Natural killer cell treated with Interleukin-12 subunit alpha and Interleukin-12 subunit beta and Interleukin-15 and Interleukin-18, amount 100 ng/mL, for 72 hours (primary cell): ENCODE measurements at regions not wholly inside any gene's neighbourhood (a gene's known extent, or its start where the extent isn't known, plus 50 kb on each side); places are given as distances from the start of the nearest gene placed in this dataset.
"Not testable (repeated sequence)": the region's sequence is repeated elsewhere in the genome, so short reads cannot be mapped to it uniquely, and the experiment has no call there.

Experiments
- ATAC-seq, 2 donors: fragments of 150-1000 bp; cut with Tn5 transposase in 1 of 2; sonication (Bioruptor Pico), chemical (Tn5 transposase) in 1 of 2; 2 replicates each; pipeline ENCODE4 v1.10.0; 2021
- DNase-seq: peaks from one replicate; pipeline ENCODE4 v3.0.0; 2022; ENCODE audit warnings: low spot score
- H3K27ac Mint-ChIP-seq, 2 donors: 1 replicate in 1 of 2; 2 replicates in 1 of 2; pipeline ENCODE4 v1.8.0; 2022; ENCODE audit warnings: mixed read lengths in 2 of 2, mild to moderate bottlenecking in 1 of 2, moderate library complexity in 1 of 2
- H3K27me3 Mint-ChIP-seq, 2 donors: 1 replicate in 1 of 2; 2 replicates in 1 of 2; pipeline ENCODE4 v1.8.0; 2022; ENCODE audit warnings: mixed read lengths in 2 of 2
- H3K36me3 Mint-ChIP-seq: one replicate; pipeline ENCODE4 v1.8.0; 2022; ENCODE audit warnings: mixed read lengths
- H3K4me1 Mint-ChIP-seq, 2 donors: 1 replicate in 1 of 2; 2 replicates in 1 of 2; pipeline ENCODE4 v1.8.0; 2022; ENCODE audit warnings: low read depth in 2 of 2, mixed read lengths in 2 of 2, mild to moderate bottlenecking in 1 of 2
- H3K4me3 Mint-ChIP-seq: one replicate; pipeline ENCODE4 v1.8.0; 2022; ENCODE audit warnings: mixed read lengths
- H3K9me3 Mint-ChIP-seq: 2 replicates; pipeline ENCODE4 v1.8.0; 2022; ENCODE audit warnings: mixed read lengths

GRCh38 chr3:190990898-190991297, 128.4 kb upstream of the GMNC start:
- DNase-seq (no peak), ATAC-seq (no peak)
- peaks cover 25% of the 10 kb centered on the region for H3K9me3 Mint-ChIP-seq
- no peak overlapping the region for H3K4me3 Mint-ChIP-seq
- H3K4me1 Mint-ChIP-seq: no peaks in the 10 kb centered on the region
- H3K27ac Mint-ChIP-seq: no peak overlapping the region
- H3K36me3 Mint-ChIP-seq: peaks cover 8% of the 10 kb centered on the region
- H3K27me3 Mint-ChIP-seq: no peaks in the 10 kb centered on the region

- H3K36me3 Mint-ChIP-seq: peaks cover 8% of the 10 kb centered on the region
Observed at GRCh38 chr3:190989218-190989617, 126.7 kb upstream of the GMNC start.

GRCh38 chr3:190988102-190988501, 125.6 kb upstream of the GMNC start:
- no peak for DNase-seq
- Mint-ChIP-seq H3K36me3 (peaks cover 8% of the 10 kb centered on the region), H3K4me1 (no peaks in the 10 kb centered on the region), H3K27ac (no peak overlapping the region), H3K27me3 (no peaks in the 10 kb centered on the region), H3K4me3 (no peak overlapping the region), H3K9me3 (peaks cover 22% of the 10 kb centered on the region)
- no peak for ATAC-seq

More at GRCh38 chr3:190989218-190989617, 126.7 kb upstream of the GMNC start:
- no peaks in the 10 kb centered on the region for H3K27me3 Mint-ChIP-seq
- H3K9me3 Mint-ChIP-seq: peaks cover 22% of the 10 kb centered on the region
- no peak overlapping the region for H3K4me3 Mint-ChIP-seq
- no peak overlapping the region for H3K27ac Mint-ChIP-seq
- ATAC-seq (no peak), DNase-seq (no peak)
- no peaks in the 10 kb centered on the region for H3K4me1 Mint-ChIP-seq

DNA sequence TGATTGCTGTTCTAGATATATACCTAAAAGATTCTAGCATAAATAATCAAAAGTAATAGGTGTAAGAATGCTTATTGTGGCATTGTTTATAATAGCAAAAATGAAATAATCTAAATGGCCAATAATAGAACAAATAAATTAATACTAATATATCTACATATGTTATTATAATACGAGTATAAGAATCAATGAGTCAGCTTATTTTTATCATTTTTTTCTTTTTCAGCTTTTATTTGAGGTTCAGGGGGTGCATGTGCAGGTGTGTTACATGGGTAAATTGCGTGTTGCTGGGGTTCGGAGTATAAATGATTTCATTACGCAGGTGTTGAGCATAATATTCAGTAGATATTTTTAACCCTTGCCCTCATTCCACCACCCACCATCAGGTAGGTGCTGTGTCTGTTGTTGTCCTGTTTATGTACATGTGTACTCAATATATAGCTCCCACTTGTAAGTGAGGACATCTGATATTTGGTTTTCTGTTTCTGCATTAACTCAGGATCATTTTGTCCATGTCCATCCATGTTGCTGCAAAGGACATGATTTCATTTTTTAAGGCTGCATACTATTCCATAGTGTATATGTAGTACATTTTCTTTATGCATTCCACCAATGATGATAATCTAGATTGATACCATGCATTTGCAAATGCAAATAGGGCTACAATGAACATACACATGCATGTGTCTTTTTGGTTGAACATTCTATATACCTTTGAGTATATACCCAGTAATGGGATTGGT, 122.2 kb upstream of the GMNC start:
- DNase-seq (no peak), ATAC-seq (no peak)
- Mint-ChIP-seq H3K27ac (no peak overlapping the region), H3K9me3 (peaks cover 18% of the 10 kb centered on the region), H3K4me3 (no peak overlapping the region), H3K36me3 (peaks cover 8% of the 10 kb centered on the region), H3K27me3 (no peaks in the 10 kb centered on the region), H3K4me1 (no peaks in the 10 kb centered on the region)

DNA sequence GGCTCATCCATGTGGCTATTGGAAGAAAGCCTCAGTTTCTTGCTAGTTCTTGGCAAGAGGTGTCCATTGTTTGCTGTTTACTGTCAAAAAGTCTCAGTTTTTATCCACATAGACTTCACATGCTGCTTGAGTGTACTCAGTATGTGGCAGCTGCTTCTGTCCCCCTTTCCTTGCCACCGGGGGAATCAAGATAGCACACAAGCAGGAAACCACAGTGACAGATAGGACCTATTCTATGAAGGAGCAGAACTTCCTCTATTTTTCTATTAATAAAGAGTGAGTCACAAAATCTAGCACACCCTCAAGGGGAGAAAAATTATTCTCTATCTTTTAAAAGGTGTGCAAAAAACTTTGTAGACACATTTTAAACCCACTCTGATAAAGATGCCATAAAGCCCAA, 121.4 kb upstream of the GMNC start:
- Mint-ChIP-seq H3K27me3 (no peaks in the 10 kb centered on the region), H3K36me3 (peaks cover 8% of the 10 kb centered on the region), H3K9me3 (peaks cover 14% of the 10 kb centered on the region), H3K4me1 (no peaks in the 10 kb centered on the region), H3K4me3 (no peak overlapping the region), H3K27ac (no peak overlapping the region)
- DNase-seq: no peak
- no peak for ATAC-seq

DNA sequence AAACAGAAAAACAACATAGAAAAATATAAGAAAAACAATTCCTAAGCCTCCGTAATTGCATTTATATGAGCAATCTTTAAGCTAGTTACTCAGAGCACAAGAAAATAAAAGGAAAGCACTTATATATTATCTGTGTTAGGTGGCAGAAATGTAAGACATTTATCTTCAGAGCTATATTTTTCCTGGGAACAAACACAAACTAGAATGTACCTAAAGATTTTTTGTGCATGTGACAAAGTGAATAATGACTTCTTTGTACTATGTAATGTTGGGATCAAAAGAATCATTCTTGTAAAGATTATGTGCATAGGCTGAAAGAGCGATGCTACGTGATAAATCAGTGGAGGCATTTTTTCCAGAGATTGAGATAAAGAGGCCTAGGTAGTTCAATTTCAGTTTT, 111.3 kb upstream of the GMNC start:
- no peaks in the 10 kb centered on the region for H3K36me3 Mint-ChIP-seq
- H3K9me3 Mint-ChIP-seq: peaks cover 9% of the 10 kb centered on the region
- no peaks in the 10 kb centered on the region for H3K4me1 Mint-ChIP-seq
- no peaks in the 10 kb centered on the region for H3K27me3 Mint-ChIP-seq
- H3K4me3 Mint-ChIP-seq: no peak overlapping the region
- DNase-seq (no peak), ATAC-seq (no peak)
- no peak overlapping the region for H3K27ac Mint-ChIP-seq

- Mint-ChIP-seq H3K36me3 (no peaks in the 10 kb centered on the region), H3K4me1 (no peaks in the 10 kb centered on the region), H3K4me3 (no peak overlapping the region), H3K9me3 (peaks cover 9% of the 10 kb centered on the region), H3K27me3 (no peaks in the 10 kb centered on the region), H3K27ac (no peak overlapping the region)
- ATAC-seq (no peak), DNase-seq (no peak)
Observed at GRCh38 chr3:190972840-190973270, 110.4 kb upstream of the GMNC start.

GRCh38 chr3:190972196-190972595, 109.7 kb upstream of the GMNC start:
- H3K9me3 Mint-ChIP-seq: peaks cover 9% of the 10 kb centered on the region
- DNase-seq: no peak
- H3K27ac Mint-ChIP-seq: no peak overlapping the region
- no peaks in the 10 kb centered on the region for H3K4me1 Mint-ChIP-seq
- ATAC-seq: no peak
- H3K36me3 Mint-ChIP-seq: no peaks in the 10 kb centered on the region
- no peak overlapping the region for H3K4me3 Mint-ChIP-seq
- no peaks in the 10 kb centered on the region for H3K27me3 Mint-ChIP-seq

DNA sequence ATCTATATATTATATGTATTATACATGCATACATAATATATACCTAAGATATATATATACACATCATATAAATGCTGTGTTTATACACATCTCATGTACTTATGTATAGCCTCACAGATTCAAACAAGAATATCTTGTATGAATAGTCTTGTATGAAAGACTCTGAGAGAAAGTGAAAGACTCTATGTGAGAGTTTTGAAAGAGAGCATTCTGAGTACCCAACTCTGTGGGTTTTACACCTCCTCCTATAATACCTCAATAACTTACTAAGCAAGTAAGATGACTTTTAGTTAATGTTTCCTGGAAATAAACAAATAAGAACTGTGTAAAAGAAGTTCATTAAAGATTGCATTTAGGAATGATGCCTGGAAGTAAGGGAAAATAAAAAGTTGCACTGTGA, 108.1 kb upstream of the GMNC start:
- no peaks in the 10 kb centered on the region for H3K36me3 Mint-ChIP-seq
- no peak overlapping the region for H3K27ac Mint-ChIP-seq
- H3K4me3 Mint-ChIP-seq: no peak overlapping the region
- peak; percentile 52 to 70 for ATAC-seq
- no peak for DNase-seq
- H3K27me3 Mint-ChIP-seq: no peaks in the 10 kb centered on the region
- H3K4me1 Mint-ChIP-seq: no peaks in the 10 kb centered on the region
- H3K9me3 Mint-ChIP-seq: peaks cover 9% of the 10 kb centered on the region

DNA sequence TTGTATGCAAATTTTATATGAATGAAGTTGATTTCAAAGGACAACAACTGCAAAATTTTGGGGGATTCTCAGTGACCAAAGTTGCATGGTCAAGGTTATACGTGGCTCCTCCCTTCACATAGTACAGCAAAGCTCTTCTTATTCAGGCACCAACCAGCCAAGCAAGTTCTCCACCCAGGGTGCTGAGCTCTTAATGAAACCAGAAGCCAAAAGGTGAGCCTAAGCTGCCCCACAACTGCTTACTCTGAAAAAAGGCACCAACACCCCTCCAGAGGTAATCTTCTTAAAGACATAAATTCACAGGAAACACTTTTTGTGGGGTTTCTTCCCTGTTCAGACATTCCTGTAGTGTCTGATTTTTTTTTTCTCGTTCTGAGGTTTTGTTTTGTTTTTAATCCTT, 106.1 kb upstream of the GMNC start:
- H3K36me3 Mint-ChIP-seq: no peaks in the 10 kb centered on the region
- H3K27me3 Mint-ChIP-seq: no peaks in the 10 kb centered on the region
- no peaks in the 10 kb centered on the region for H3K4me1 Mint-ChIP-seq
- peaks cover 9% of the 10 kb centered on the region for H3K9me3 Mint-ChIP-seq
- H3K27ac Mint-ChIP-seq: no peak overlapping the region
- no peak overlapping the region for H3K4me3 Mint-ChIP-seq
- ATAC-seq: no peak
- DNase-seq: no peak

- ATAC-seq: not testable (repeated sequence)
Observed at GRCh38 chr3:190964931-190965330, 102.4 kb upstream of the GMNC start.

DNA sequence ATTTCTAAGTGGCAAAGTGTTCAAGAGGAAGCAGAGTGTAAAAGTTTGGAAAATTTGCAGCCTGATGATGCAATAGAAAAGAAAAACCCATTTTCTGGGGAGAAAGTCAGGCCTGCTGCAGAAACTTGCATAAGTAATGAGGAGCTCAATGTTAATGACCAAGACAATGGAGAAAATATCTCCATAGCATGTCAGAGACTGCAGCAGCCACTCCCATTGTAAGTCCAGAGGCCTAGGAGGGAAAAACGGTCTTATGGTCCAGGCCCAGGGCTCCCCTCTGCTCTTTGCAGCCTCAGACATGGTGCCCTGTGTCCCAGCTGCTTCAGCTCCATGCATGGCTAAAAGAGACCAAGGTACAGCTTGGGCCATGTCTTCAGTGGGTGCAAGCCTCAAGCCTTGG, 96.6 kb upstream of the GMNC start:
- no peaks in the 10 kb centered on the region for H3K4me1 Mint-ChIP-seq
- DNase-seq (no peak), ATAC-seq (no peak)
- H3K4me3 Mint-ChIP-seq: no peak overlapping the region
- H3K36me3 Mint-ChIP-seq: no peaks in the 10 kb centered on the region
- no peaks in the 10 kb centered on the region for H3K27me3 Mint-ChIP-seq
- H3K9me3 Mint-ChIP-seq: peaks cover 4% of the 10 kb centered on the region
- H3K27ac Mint-ChIP-seq: no peak overlapping the region

More at GRCh38 chr3:190964931-190965330, 102.4 kb upstream of the GMNC start:
- H3K27me3 Mint-ChIP-seq, H3K9me3 Mint-ChIP-seq, DNase-seq, H3K36me3 Mint-ChIP-seq, H3K4me1 Mint-ChIP-seq, H3K27ac Mint-ChIP-seq, H3K4me3 Mint-ChIP-seq: not testable (repeated sequence)

- Mint-ChIP-seq H3K4me1 (no peaks in the 10 kb centered on the region), H3K36me3 (no peaks in the 10 kb centered on the region), H3K27ac (no peak overlapping the region), H3K27me3 (peaks cover 0 to 2% of the 10 kb centered on the region in 2 donors), H3K9me3 (no peaks in the 10 kb centered on the region), H3K4me3 (no peak overlapping the region)
- ATAC-seq (no peak), DNase-seq (no peak)
Observed at GRCh38 chr3:190941694-190942260, 79.3 kb upstream of the GMNC start.

- H3K36me3 Mint-ChIP-seq, H3K27ac Mint-ChIP-seq, DNase-seq, H3K4me1 Mint-ChIP-seq, H3K9me3 Mint-ChIP-seq, ATAC-seq, H3K27me3 Mint-ChIP-seq, H3K4me3 Mint-ChIP-seq: not testable (repeated sequence)
Observed at GRCh38 chr3:190934616-190935015, 72.1 kb upstream of the GMNC start.

DNA sequence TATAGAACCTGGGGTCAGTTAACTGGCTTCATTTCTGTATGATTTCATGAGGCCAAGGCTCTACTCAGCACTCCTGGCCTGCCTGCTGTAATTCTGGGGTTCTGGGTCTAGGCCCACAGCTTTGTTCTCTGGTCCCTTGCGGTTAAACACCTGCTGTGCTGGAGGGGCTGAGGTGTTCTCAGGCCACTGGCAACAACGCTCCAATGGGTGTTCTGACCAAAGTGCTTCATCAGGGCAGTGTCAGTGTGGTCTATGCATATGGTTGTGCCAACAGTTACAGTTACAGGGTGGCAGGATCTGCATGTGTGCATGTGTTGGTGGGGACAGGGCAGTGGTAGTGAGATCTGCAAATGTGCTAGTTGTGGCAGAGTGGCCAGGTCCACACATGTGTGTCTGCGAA, 64.1 kb upstream of the GMNC start:
- no peaks in the 10 kb centered on the region for H3K27me3 Mint-ChIP-seq
- no peak overlapping the region for H3K4me3 Mint-ChIP-seq
- no peaks in the 10 kb centered on the region for H3K4me1 Mint-ChIP-seq
- ATAC-seq (no peak), DNase-seq (no peak)
- no peak overlapping the region for H3K27ac Mint-ChIP-seq
- peaks cover 12% of the 10 kb centered on the region for H3K9me3 Mint-ChIP-seq
- H3K36me3 Mint-ChIP-seq: peaks cover 13% of the 10 kb centered on the region
